Smooth muscle cell (in vitro differentiated cells): ENCODE measurements at regions not wholly inside any gene's neighbourhood (a gene's known extent, or its start where the extent isn't known, plus 50 kb on each side); places are given as distances from the start of the nearest gene placed in this dataset.

ENCODE experiments used
- DNase-seq: peaks from one replicate; lab custom pipeline; 2025; ENCODE audit not compliant: unreplicated experiment; lab: John Stamatoyannopoulos, UW
- H2AFZ ChIP-seq: fragments of 200-600 bp; sonication (generic); 2 replicates; pipeline ENCODE4 v1.6.0; 2016; ENCODE audit warnings: antibody characterized with exemption, low read depth, mild to moderate bottlenecking
- H3F3A ChIP-seq: fragments of 200-600 bp; sonication (generic); 2 replicates; pipeline ENCODE4 v1.6.0; 2017; ENCODE audit warnings: antibody characterized with exemption, low read depth
- H3K27ac ChIP-seq: fragments of 200-600 bp; sonication (generic); 2 replicates; pipeline ENCODE4 v1.5.1; 2016; ENCODE audit warnings: low read depth, mild to moderate bottlenecking
- H3K27me3 ChIP-seq: fragments of 200-600 bp; sonication (generic); 2 replicates; pipeline ENCODE4 v1.6.1; 2016; ENCODE audit warnings: low read depth, mild to moderate bottlenecking
- H3K36me3 ChIP-seq: fragments of 200-600 bp; sonication (generic); 2 replicates; pipeline ENCODE4 v1.5.1; 2016; ENCODE audit warnings: low read depth
- H3K4me1 ChIP-seq: fragments of 200-600 bp; sonication (generic); 2 replicates; pipeline ENCODE4 v1.5.1; 2016; ENCODE audit warnings: low read depth
- H3K4me2 ChIP-seq: fragments of 200-600 bp; sonication (generic); 2 replicates; pipeline ENCODE4 v1.6.0; 2016; ENCODE audit warnings: mild to moderate bottlenecking
- H3K4me3 ChIP-seq: fragments of 200-600 bp; sonication (generic); 2 replicates; pipeline ENCODE4 v1.5.1; 2016; ENCODE audit warnings: mild to moderate bottlenecking
- H3K79me2 ChIP-seq: fragments of 200-600 bp; sonication (generic); 2 replicates; pipeline ENCODE4 v1.6.0; 2016; ENCODE audit warnings: low read depth, mild to moderate bottlenecking
- H3K9ac ChIP-seq: fragments of 200-600 bp; sonication (generic); 2 replicates; pipeline ENCODE4 v1.6.0; 2016; ENCODE audit warnings: low read depth
- H3K9me3 ChIP-seq: fragments of 200-600 bp; sonication (generic); replicated peaks from 2 replicates; pipeline ENCODE4 v1.5.1; 2016; ENCODE audit warnings: low read depth
- H4K20me1 ChIP-seq: fragments of 200-600 bp; sonication (generic); 2 replicates; pipeline ENCODE4 v1.6.0; 2016; ENCODE audit warnings: low read depth
- CTCF ChIP-seq: fragments of 200-600 bp; sonication (generic); IDR thresholded peaks from 2 replicates; pipeline ENCODE4 v1.5.1; 2017; ENCODE audit warnings: borderline replicate concordance, mild to moderate bottlenecking, antibody characterized with exemption; ENCODE audit not compliant: insufficient read depth, poor library complexity, severe bottlenecking
- WGBS: methylation state at CpG from one replicate; pipeline ENCODE4 v1.1.7; 2016; ENCODE audit warnings: low lambda C conversion rate; 5-methylcytosine and 5-hydroxymethylcytosine counted together

- Histone ChIP-seq H2AFZ (no peak overlapping the region), H3K4me2 (no peak overlapping the region), H4K20me1 (no peaks in the 10 kb centered on the region), H3K4me3 (no peak overlapping the region), H3F3A (no peaks in the 10 kb centered on the region), H3K27ac (no peak overlapping the region), H3K4me1 (no peaks in the 10 kb centered on the region), H3K27me3 (no peaks in the 10 kb centered on the region), H3K79me2 (no peaks in the 10 kb centered on the region), H3K9ac (no peak overlapping the region), H3K36me3 (no peaks in the 10 kb centered on the region), H3K9me3 (no peaks in the 10 kb centered on the region)
- TF ChIP-seq CTCF = no peak
- WGBS = 91% methylated on average over 7 of the region's 7 CpGs
- DNase-seq = no peak
Observed at GRCh38 chr21:15132781-15133180, 68.0 kb upstream of the NRIP1 start.

GRCh38 chr21:15134701-15135470, 70.1 kb upstream of the NRIP1 start:
- no peaks in the 10 kb centered on the region for H4K20me1 ChIP-seq
- no peaks in the 10 kb centered on the region for H3K79me2 ChIP-seq
- no peaks in the 10 kb centered on the region for H3K4me1 ChIP-seq
- no peak overlapping the region for H3K4me2 ChIP-seq
- no peak for DNase-seq
- 89% methylated on average over 7 of the region's 7 CpGs for WGBS
- no peak for TF ChIP-seq CTCF
- no peak overlapping the region for H3K27ac ChIP-seq
- H3K36me3 ChIP-seq = no peaks in the 10 kb centered on the region
- H2AFZ ChIP-seq = no peak overlapping the region
- no peaks in the 10 kb centered on the region for H3F3A ChIP-seq
- H3K9ac ChIP-seq = no peak overlapping the region
- H3K27me3 ChIP-seq = no peaks in the 10 kb centered on the region
- H3K4me3 ChIP-seq = no peak overlapping the region
- H3K9me3 ChIP-seq = no peaks in the 10 kb centered on the region

- H2AFZ ChIP-seq = no peak overlapping the region
- no peak for TF ChIP-seq CTCF
Observed at GRCh38 chr21:15135867-15136629, 71.2 kb upstream of the NRIP1 start.

More at GRCh38 chr21:15135867-15136629, 71.2 kb upstream of the NRIP1 start:
- Histone ChIP-seq H3K4me3 (no peak overlapping the region), H3F3A (no peaks in the 10 kb centered on the region), H3K36me3 (no peaks in the 10 kb centered on the region), H4K20me1 (no peaks in the 10 kb centered on the region), H3K27ac (no peak overlapping the region), H3K4me2 (no peak overlapping the region), H3K79me2 (no peaks in the 10 kb centered on the region), H3K9me3 (no peaks in the 10 kb centered on the region), H3K9ac (no peak overlapping the region), H3K27me3 (no peaks in the 10 kb centered on the region), H3K4me1 (no peaks in the 10 kb centered on the region)
- 82% methylated on average over 3 of the region's 3 CpGs for WGBS
- DNase-seq = no peak
